Adrenal gland (tissue), 9 donors: ENCODE measurements at regions not wholly inside any gene's neighbourhood (a gene's known extent, or its start where the extent isn't known, plus 50 kb on each side); places are given as distances from the start of the nearest gene placed in this dataset.

Experiments
- DNase-seq, 7 donors: peaks; one replicate each; pipeline ENCODE4 v3.0.0-alpha.2; 2019 to 2020
- H3K27ac ChIP-seq, 5 donors: fragments of 200-600 bp; sonication (generic) in 4 of 5; 1 replicate in 3 of 5; 2 replicates in 2 of 5; pipeline versions ENCODE4 v1.5.1 to v1.8.0; 2016 to 2020; ENCODE audit warnings: mild to moderate bottlenecking in 1 of 5
- H3K27me3 ChIP-seq: fragments of 200-600 bp; 2 replicates; pipeline ENCODE4 v1.8.0; 2021
- H3K36me3 ChIP-seq, 2 donors: fragments of 200-600 bp; replicated peaks in 1 of 2; 1 replicate in 1 of 2; 2 replicates in 1 of 2; pipeline versions ENCODE4 v1.5.1 to v1.8.0; 2018 to 2022
- H3K4me1 ChIP-seq, 2 donors: fragments of 200-600 bp; replicated peaks in 1 of 2; 1 replicate in 1 of 2; 2 replicates in 1 of 2; pipeline versions ENCODE4 v1.5.1 to v1.8.0; 2018 to 2021
- H3K4me3 ChIP-seq, 4 donors: fragments of 200-600 bp; sonication (generic) in 3 of 4; one replicate each; pipeline ENCODE4 v1.5.1; 2016 to 2018
- H3K9me3 ChIP-seq, 3 donors: fragments of 200-600 bp; sonication (generic) in 1 of 3; replicated peaks in 1 of 3; 1 replicate in 2 of 3; 2 replicates in 1 of 3; pipeline versions ENCODE4 v1.5.1 to v1.8.0; 2016 to 2021
- POLR2A ChIP-seq, 2 donors: fragments of 450-650 bp; IDR thresholded peaks; one replicate each; pipeline ENCODE4 v1.6.1; 2017; ENCODE audit warnings: antibody characterized with exemption in 2 of 2, mild to moderate bottlenecking in 2 of 2, moderate library complexity in 1 of 2
- WGBS, 4 donors: extraction: QIAGEN DNeasy Blood & Tissue Kit in 2 of 4; methylation state at CpG; one replicate each; pipeline versions ENCODE4 v1.1.5 to v1.1.7; 2013 to 2017; 5-methylcytosine and 5-hydroxymethylcytosine counted together
- intact Hi-C, 2 donors: fragments of 100-400 bp; cut with DNase I; formaldehyde crosslinking; loops; one replicate each; pipeline versions ENCODE4 v1.14.1 to v1.15.0; 2022 to 2023
- TF ChIP-seq, protein P1 (sequence below), 6 experiments: fragments of 450-650 bp in 4 of 6; fragments of 200-600 bp in 2 of 6; sonication (generic) in 1 of 6; IDR thresholded peaks; 1 replicate in 5 of 6; 2 replicates in 1 of 6; pipeline versions ENCODE4 v1.5.1 to v1.8.0; 2016 to 2021; ENCODE audit warnings: antibody characterized with exemption in 6 of 6, mild to moderate bottlenecking in 2 of 6, moderate library complexity in 1 of 6
- donor health status: healthy with polysubstance abuse.
- donor health status: Bipolar disorder and iron deficiency.
- donor health status: DM: yes; HTN: yes; CAD: no.
- donor health status: DM: no; HTN: no; CAD: no.
- donor health status: DM: no; HTN: no; CAD: no.

DNA sequence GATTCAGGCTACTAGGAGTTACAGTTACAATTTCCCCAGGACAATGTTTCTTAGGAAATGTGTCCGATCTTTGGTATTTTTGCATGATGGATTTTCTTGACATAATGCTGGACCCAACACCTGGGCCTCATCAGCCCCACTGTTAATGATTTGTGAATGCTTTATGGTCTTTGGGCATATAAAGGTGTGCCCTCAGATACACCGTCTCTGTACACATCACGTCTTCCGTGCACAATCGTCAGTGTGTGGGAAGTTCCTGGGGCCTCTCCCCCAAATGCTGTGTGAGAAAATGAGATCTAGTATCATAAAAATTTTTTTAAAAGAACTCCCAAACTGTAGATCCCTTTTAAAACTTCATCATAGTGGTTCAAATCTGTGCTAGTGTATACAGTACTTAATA is 373.2 kb upstream of the ID4 start:
- 72 to 82% (median 81%) methylated on average over 5 of the region's 5 CpGs for WGBS, 4 donors
- intact Hi-C loops = no loop called here

DNA sequence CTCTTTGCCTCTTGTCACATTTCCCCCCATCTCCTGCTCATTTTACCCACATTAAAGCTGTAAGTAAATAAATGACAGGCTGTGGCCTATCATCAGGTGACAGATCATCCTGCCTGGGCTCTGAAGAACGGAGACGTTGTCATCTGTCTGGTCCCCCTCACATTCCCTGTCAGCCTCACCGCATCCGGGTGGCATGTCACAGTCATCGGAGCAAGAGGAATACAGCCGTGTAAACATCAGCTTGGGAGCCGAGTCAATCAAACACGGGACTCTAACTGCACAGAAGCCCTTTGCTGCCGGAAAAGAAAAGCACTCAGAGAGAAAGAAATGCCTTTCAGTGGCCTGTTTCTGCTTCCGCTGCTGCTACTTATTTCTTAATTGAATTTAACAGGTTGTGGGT is 371.9 kb upstream of the ID4 start:
- H3K4me3 ChIP-seq = no peak overlapping the region
- no peak for TF ChIP-seq POLR2A (IDR thresholded peaks at IDR 0.05)
- TF ChIP-seq, protein P1, sequence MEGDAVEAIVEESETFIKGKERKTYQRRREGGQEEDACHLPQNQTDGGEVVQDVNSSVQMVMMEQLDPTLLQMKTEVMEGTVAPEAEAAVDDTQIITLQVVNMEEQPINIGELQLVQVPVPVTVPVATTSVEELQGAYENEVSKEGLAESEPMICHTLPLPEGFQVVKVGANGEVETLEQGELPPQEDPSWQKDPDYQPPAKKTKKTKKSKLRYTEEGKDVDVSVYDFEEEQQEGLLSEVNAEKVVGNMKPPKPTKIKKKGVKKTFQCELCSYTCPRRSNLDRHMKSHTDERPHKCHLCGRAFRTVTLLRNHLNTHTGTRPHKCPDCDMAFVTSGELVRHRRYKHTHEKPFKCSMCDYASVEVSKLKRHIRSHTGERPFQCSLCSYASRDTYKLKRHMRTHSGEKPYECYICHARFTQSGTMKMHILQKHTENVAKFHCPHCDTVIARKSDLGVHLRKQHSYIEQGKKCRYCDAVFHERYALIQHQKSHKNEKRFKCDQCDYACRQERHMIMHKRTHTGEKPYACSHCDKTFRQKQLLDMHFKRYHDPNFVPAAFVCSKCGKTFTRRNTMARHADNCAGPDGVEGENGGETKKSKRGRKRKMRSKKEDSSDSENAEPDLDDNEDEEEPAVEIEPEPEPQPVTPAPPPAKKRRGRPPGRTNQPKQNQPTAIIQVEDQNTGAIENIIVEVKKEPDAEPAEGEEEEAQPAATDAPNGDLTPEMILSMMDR (IDR thresholded peaks at IDR 0.05) = no peak
- H3K4me1 ChIP-seq = no peaks in the 10 kb centered on the region
- H3K27ac ChIP-seq = no peak overlapping the region
- intact Hi-C loops = no loop called here
- H3K36me3 ChIP-seq = no peaks in the 10 kb centered on the region
- H3K27me3 ChIP-seq = no peaks in the 10 kb centered on the region
- H3K9me3 ChIP-seq = no peaks in the 10 kb centered on the region
- 53 to 65% (median 62%) methylated on average over 10 of the region's 10 CpGs for WGBS, 4 donors
- DNase-seq = no peak

More for the DNA sequence above, 373.2 kb upstream of the ID4 start:
- TF ChIP-seq, protein P1 (IDR thresholded peaks at IDR 0.05) = no peak
- TF ChIP-seq POLR2A (IDR thresholded peaks at IDR 0.05) = no peak
- H3K36me3 ChIP-seq = no peaks in the 10 kb centered on the region
- no peaks in the 10 kb centered on the region for H3K4me1 ChIP-seq
- H3K27me3 ChIP-seq = no peaks in the 10 kb centered on the region
- no peak overlapping the region for H3K4me3 ChIP-seq
- H3K9me3 ChIP-seq = no peaks in the 10 kb centered on the region
- no peak for DNase-seq
- no peak overlapping the region for H3K27ac ChIP-seq

DNA sequence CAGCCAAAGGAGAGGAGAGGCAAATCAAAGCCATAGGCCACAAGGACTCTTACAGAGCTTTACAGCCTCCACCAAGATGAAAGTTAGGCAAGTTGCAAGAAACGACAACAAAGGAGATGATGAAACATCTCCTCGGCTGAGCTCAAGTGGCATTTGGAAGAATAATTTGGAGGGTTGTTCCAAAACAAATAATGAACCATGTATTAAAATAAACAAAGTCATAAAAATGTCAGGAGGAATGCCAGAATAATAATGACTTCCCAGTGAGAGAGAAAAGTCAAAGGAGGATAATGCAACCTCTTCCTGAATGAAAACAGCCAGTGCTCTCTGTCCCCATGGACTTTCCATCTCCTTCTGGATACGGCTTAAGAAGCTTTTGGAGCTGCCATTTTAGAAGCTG is 371.4 kb upstream of the ID4 start:
- Histone ChIP-seq H3K27ac (no peak overlapping the region), H3K27me3 (no peaks in the 10 kb centered on the region), H3K4me3 (no peak overlapping the region), H3K4me1 (no peaks in the 10 kb centered on the region), H3K36me3 (no peaks in the 10 kb centered on the region), H3K9me3 (no peaks in the 10 kb centered on the region)
- TF ChIP-seq POLR2A (IDR thresholded peaks at IDR 0.05) = no peak
- TF ChIP-seq, protein P1 (IDR thresholded peaks at IDR 0.05) = no peak
- DNase-seq = no peak
- WGBS, 4 donors = 25 to 39% (median 32%) methylated on average over 3 of the region's 3 CpGs
- intact Hi-C loops = no loop called here

DNA sequence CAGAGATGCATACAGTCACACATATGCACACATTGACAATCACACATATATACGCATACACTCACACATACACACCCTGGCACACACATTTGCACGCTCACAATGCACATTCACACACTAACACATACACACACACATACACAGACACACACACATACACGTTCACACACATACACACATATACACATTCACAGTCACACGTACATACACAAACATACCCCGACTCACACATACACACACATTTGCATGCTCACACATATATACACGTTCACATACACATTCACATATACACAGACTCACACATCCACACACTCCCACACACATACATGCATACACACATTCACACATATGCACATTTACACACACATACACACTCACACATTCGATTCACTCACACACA is 366.8 kb upstream of the ID4 start:
- Histone ChIP-seq H3K4me1 (no peaks in the 10 kb centered on the region), H3K36me3 (no peaks in the 10 kb centered on the region), H3K4me3 (no peak overlapping the region), H3K27me3 (no peaks in the 10 kb centered on the region), H3K9me3 (no peaks in the 10 kb centered on the region), H3K27ac (no peak overlapping the region)
- no peak for DNase-seq
- intact Hi-C loops = no loop called here
- TF ChIP-seq, protein P1 (IDR thresholded peaks at IDR 0.05) = no peak
- no peak for TF ChIP-seq POLR2A (IDR thresholded peaks at IDR 0.05)
- WGBS, 4 donors = 62 to 71% (median 68%) methylated on average over 7 of the region's 7 CpGs
